Psoas muscle (tissue), 7 donors: ENCODE measurements at regions not wholly inside any gene's neighbourhood (a gene's known extent, or its start where the extent isn't known, plus 50 kb on each side); places are given as distances from the start of the nearest gene placed in this dataset.
"Not testable (repeated sequence)": the region's sequence is repeated elsewhere in the genome, so short reads cannot be mapped to it uniquely, and the experiment has no call there.

Experiments used
- ATAC-seq, 4 donors: fragments of 200-7000 bp; cut with Tn5 transposase; one replicate each; pipeline ENCODE4 v1.9.1; 2020; ENCODE audit warnings: moderate library complexity in 3 of 4, mild to moderate bottlenecking in 2 of 4
- DNase-seq, 2 donors: peaks; one replicate each; pipeline ENCODE4 v3.0.0-alpha.2; 2020
- H3K27ac ChIP-seq: fragments of 200-600 bp; one replicate; pipeline ENCODE4 v1.8.0; 2022
- H3K27me3 ChIP-seq, 3 donors: fragments of 200-600 bp in 1 of 3; one replicate each; pipeline versions ENCODE4 v1.6.1 to v1.8.0; 2013 to 2022; ENCODE audit warnings: low read length in 2 of 3, mild to moderate bottlenecking in 2 of 3, moderate library complexity in 1 of 3; ENCODE audit not compliant: insufficient read depth in 3 of 3
- H3K36me3 ChIP-seq, 2 donors: fragments of 200-600 bp in 1 of 2; one replicate each; pipeline versions ENCODE4 v1.6.1 to v1.8.0; 2013 to 2022; ENCODE audit warnings: low read depth in 1 of 2, mild to moderate bottlenecking in 1 of 2, moderate library complexity in 1 of 2; ENCODE audit not compliant: insufficient read depth in 1 of 2
- H3K4me1 ChIP-seq: fragments of 200-600 bp; one replicate; pipeline ENCODE4 v1.8.0; 2022
- H3K4me3 ChIP-seq: fragments of 200-600 bp; one replicate; pipeline ENCODE4 v1.8.0; 2022; ENCODE audit warnings: mild to moderate bottlenecking
- H3K9me3 ChIP-seq: fragments of 200-600 bp; one replicate; pipeline ENCODE4 v1.8.0; 2022
- WGBS, 3 donors: extraction: QIAGEN DNeasy Blood & Tissue Kit; methylation state at CpG; one replicate each; pipeline versions ENCODE4 v1.1.6 to v1.1.7; 2013; 5-methylcytosine and 5-hydroxymethylcytosine counted together
- intact Hi-C, 2 donors: fragments of 100-400 bp; cut with DNase I; formaldehyde crosslinking; loops; one replicate each; pipeline versions ENCODE4 v1.11.0 to v1.14.2; 2022
- TF ChIP-seq, protein P1 (sequence below): fragments of 200-600 bp; IDR thresholded peaks from one replicate; pipeline ENCODE4 v1.8.0; 2022; ENCODE audit warnings: antibody characterized with exemption
- donor health status: healthy with polysubstance abuse.
- donor health status: DM: no; HTN: no; CAD: no; lungs with moderate emphysema.
- donor health status: Bipolar disorder and iron deficiency.
- donor health status: healthy.
- donor health status: DM: yes; HTN: yes; CAD: no.
- donor health status: DM: no; HTN: no; CAD: no.
- donor health status: DM: yes; HTN: yes; CAD: no.

DNA sequence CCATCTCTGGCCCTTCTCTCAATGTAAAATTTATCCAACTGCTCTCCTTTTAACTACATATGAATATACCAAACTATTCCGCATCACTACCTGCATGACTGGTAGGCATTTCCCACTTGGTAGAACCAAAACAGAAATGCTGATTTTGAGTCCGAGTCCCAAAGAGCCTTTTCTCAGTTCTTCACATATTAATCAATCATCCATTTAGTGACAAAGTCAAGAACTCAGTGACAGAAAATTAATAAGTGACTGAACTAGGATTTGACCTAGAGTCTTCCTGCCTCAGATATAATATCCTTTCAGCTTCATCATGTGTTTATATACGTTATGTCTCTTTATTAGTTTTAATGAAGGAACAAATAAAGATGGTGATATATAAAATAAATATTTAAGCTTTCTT, 700.6 kb upstream of the GOLIM4 start:
- no peaks in the 10 kb centered on the region for H3K9me3 ChIP-seq
- 88 to 92% (median 92%) methylated on average over 3 of the region's 3 CpGs for WGBS, 3 donors
- no peak for ATAC-seq
- H3K4me1 ChIP-seq, result no peaks in the 10 kb centered on the region
- no peak overlapping the region for H3K4me3 ChIP-seq
- no peak overlapping the region for H3K27ac ChIP-seq
- TF ChIP-seq, protein P1, sequence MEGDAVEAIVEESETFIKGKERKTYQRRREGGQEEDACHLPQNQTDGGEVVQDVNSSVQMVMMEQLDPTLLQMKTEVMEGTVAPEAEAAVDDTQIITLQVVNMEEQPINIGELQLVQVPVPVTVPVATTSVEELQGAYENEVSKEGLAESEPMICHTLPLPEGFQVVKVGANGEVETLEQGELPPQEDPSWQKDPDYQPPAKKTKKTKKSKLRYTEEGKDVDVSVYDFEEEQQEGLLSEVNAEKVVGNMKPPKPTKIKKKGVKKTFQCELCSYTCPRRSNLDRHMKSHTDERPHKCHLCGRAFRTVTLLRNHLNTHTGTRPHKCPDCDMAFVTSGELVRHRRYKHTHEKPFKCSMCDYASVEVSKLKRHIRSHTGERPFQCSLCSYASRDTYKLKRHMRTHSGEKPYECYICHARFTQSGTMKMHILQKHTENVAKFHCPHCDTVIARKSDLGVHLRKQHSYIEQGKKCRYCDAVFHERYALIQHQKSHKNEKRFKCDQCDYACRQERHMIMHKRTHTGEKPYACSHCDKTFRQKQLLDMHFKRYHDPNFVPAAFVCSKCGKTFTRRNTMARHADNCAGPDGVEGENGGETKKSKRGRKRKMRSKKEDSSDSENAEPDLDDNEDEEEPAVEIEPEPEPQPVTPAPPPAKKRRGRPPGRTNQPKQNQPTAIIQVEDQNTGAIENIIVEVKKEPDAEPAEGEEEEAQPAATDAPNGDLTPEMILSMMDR, result no peak
- DNase-seq, result no peak
- H3K27me3 ChIP-seq, result no peaks in the 10 kb centered on the region
- no peaks in the 10 kb centered on the region for H3K36me3 ChIP-seq
- intact Hi-C loops, result no loop called here

DNA sequence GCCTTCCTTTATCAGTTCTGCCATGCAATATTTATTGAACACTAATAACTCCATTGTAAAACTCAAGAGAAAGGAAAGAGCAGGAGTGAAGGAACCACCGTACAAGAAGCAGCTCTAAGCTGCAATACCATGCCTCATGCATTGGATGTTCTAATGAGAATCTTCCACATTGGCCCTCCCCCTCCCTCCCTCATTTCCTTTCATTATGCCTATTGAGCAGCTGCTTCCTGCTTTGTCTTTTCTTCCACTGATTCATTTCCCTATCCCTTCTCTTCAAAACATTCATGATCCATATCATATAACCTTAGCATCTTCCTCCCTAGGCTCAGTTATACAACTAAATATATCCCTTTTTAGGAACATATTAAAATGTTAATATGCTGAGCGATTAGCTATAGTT, 698.7 kb upstream of the GOLIM4 start:
- ATAC-seq, result no peak
- DNase-seq, result no peak
- intact Hi-C loops, result no loop called here

DNA sequence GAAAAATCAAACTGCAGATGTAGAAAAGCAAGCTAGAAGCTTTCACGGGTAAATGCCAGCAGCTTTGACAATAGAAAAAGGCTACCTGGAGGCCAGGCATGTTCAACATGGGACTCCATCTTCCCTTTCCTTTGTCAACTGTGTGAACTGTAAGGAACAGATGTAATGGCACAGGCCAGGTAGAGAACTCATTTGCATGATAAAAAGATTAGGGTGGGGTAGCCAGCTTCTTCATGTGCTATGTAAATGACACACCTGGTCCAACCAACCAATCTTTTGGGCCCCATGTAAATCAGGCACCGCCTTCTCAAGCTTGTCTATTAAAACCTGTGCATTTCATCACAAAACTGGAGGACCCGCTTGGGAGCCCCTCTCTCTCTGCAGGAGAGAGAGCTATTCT, 686.5 kb upstream of the GOLIM4 start:
- DNase-seq (no peak), ATAC-seq (no peak)
- TF ChIP-seq, protein P1, result no peak
- Histone ChIP-seq H3K4me3 (no peak overlapping the region), H3K4me1 (no peaks in the 10 kb centered on the region), H3K36me3 (no peaks in the 10 kb centered on the region), H3K27ac (no peak overlapping the region), H3K9me3 (no peaks in the 10 kb centered on the region), H3K27me3 (no peaks in the 10 kb centered on the region)
- WGBS, 3 donors, result 84 to 93% (median 90%) methylated on average over 3 of the region's 3 CpGs
- intact Hi-C loops, result no loop called here

More for the DNA sequence above, 698.7 kb upstream of the GOLIM4 start:
- no peak overlapping the region for H3K4me3 ChIP-seq
- no peak overlapping the region for H3K27ac ChIP-seq
- H3K27me3 ChIP-seq, result no peaks in the 10 kb centered on the region
- H3K36me3 ChIP-seq, result no peaks in the 10 kb centered on the region
- no peaks in the 10 kb centered on the region for H3K9me3 ChIP-seq
- no peaks in the 10 kb centered on the region for H3K4me1 ChIP-seq
- WGBS, 3 donors, result 67 to 78% (median 75%) methylated on average over 2 of the region's 2 CpGs
- TF ChIP-seq, protein P1, result no peak

DNA sequence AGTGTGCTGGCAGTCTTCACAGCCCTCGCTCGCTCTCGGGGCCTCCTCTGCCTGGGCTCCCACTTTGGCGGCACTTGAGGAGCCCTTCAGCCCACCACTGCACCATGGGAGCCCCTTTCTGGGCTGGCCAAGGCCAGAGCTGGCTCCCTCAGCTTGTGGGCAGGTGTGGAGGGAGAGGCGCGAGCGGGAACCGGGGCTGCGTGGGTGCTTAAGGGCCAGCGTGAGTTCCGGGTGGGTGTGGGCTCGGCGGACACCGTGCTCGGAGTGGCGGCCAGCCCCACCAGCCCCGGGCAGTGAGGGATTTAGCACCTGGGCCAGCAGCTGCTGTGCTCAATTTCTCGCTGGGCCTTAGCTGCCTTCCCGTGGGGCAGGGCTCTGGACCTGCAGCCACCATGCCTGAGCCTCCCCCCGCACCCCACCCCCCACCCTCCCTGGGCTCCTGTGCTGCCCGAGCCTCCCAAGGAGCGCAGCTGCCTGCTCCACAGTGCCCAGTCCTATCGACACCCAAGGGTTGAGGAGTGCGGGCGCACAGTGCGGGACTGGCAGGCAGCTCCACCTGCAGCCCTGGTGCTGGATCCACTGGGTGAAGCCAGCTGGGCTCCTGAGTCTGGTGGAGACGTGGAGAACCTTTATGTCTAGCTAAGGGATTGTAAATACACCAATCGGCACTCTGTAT, 684.4 kb upstream of the GOLIM4 start:
- H3K4me1 ChIP-seq, H3K9me3 ChIP-seq, H3K27me3 ChIP-seq, H3K4me3 ChIP-seq, H3K36me3 ChIP-seq, H3K27ac ChIP-seq, ATAC-seq, DNase-seq, intact Hi-C loops: not testable (repeated sequence)
- 90 to 92% (median 91%) methylated on average over 21 to 28 of the region's 28 CpGs for WGBS, 3 donors

DNA sequence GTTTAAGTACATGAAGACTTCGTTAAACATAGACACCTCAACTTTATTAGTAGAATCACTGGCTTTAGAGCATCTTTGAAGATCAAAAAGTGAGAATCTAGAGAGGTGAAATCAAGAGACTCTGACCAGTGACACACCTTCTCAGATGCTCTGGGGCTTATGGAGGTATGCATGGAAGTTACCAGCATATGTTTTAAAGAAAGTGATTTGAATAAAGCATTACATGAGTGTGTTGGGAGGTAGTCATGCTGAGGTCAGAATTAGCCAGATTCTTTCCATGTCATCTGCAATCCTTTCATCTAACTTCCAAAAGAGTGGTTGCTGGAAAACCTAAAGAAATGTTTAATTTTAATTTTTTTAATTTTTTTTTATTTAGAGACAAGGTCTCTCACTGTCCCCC, 658.0 kb upstream of the GOLIM4 start:
- Histone ChIP-seq H3K27ac (no peak overlapping the region), H3K9me3 (no peaks in the 10 kb centered on the region), H3K27me3 (no peaks in the 10 kb centered on the region), H3K4me1 (no peaks in the 10 kb centered on the region), H3K4me3 (no peak overlapping the region), H3K36me3 (no peaks in the 10 kb centered on the region)
- intact Hi-C loops, result no loop called here
- 67 to 81% (median 67%) methylated on average over 1 of the region's 1 CpG for WGBS, 3 donors
- ATAC-seq (no peak), DNase-seq (no peak)
- TF ChIP-seq, protein P1, result no peak
